Neural cell (in vitro differentiated cells): ENCODE measurements at regions not wholly inside any gene's neighbourhood (a gene's known extent, or its start where the extent isn't known, plus 50 kb on each side); places are given as distances from the start of the nearest gene placed in this dataset.

ENCODE experiments used
- H2AFZ ChIP-seq: fragments of 200-600, 300-800 bp; sonication (generic), shearing (Covaris generic); 2 replicates; pipeline ENCODE4 v1.6.0; 2014; ENCODE audit warnings: low read depth, mild to moderate bottlenecking, antibody characterized with exemption, low read length, moderate library complexity
- H3F3A ChIP-seq: fragments of 200-600 bp; shearing (Covaris generic); 2 replicates; pipeline ENCODE4 v1.6.1; 2016; ENCODE audit warnings: mild to moderate bottlenecking, moderate library complexity, mixed read lengths, antibody characterized with exemption, low read length; ENCODE audit not compliant: insufficient read depth, poor library complexity, severe bottlenecking
- H3K27ac ChIP-seq: fragments of 200-600, 300-800 bp; sonication (generic), shearing (Covaris generic); 2 replicates; pipeline ENCODE4 v1.5.1; 2014; ENCODE audit warnings: mild to moderate bottlenecking, low read length, moderate library complexity
- H3K27me3 ChIP-seq: fragments of 300-800, 200-600 bp; sonication (generic), shearing (Covaris generic); 2 replicates; pipeline ENCODE4 v1.6.0; 2014; ENCODE audit warnings: mild to moderate bottlenecking, low read depth, low read length, moderate library complexity; ENCODE audit not compliant: insufficient read depth
- H3K36me3 ChIP-seq: fragments of 300-800, 200-600 bp; sonication (generic), shearing (Covaris generic); 2 replicates; pipeline ENCODE4 v1.5.1; 2014; ENCODE audit warnings: mild to moderate bottlenecking, antibody characterized with exemption, low read length, moderate library complexity; ENCODE audit not compliant: insufficient read depth
- H3K4me2 ChIP-seq: fragments of 300-800, 200-600 bp; sonication (generic), shearing (Covaris generic); 2 replicates; pipeline ENCODE4 v1.6.0; 2014; ENCODE audit warnings: mild to moderate bottlenecking, low read length
- H3K4me3 ChIP-seq: fragments of 300-800, 200-600 bp; sonication (generic), shearing (Covaris generic); 2 replicates; pipeline ENCODE4 v1.5.1; 2014; ENCODE audit warnings: mild to moderate bottlenecking, low read length, moderate library complexity
- H3K79me2 ChIP-seq: fragments of 200-600 bp; shearing (Covaris generic); replicated peaks from 2 replicates; pipeline ENCODE4 v1.6.0; 2014; ENCODE audit warnings: mild to moderate bottlenecking, low read length, moderate library complexity; ENCODE audit not compliant: insufficient read depth
- H3K9ac ChIP-seq: fragments of 300-800, 200-600 bp; sonication (generic), shearing (Covaris generic); 2 replicates; pipeline ENCODE4 v1.6.1; 2016; ENCODE audit warnings: mild to moderate bottlenecking, low read length, mixed read lengths
- H3K9me2 ChIP-seq: fragments of 200-600 bp; shearing (Covaris generic); 2 replicates; pipeline ENCODE4 v1.6.1; 2016; ENCODE audit warnings: mild to moderate bottlenecking, low read length, mixed read lengths; ENCODE audit not compliant: insufficient read depth
- H3K9me3 ChIP-seq: fragments of 200-600, 300-800 bp; sonication (generic), shearing (Covaris generic); 2 replicates; pipeline ENCODE4 v1.6.1; 2016; ENCODE audit warnings: mild to moderate bottlenecking, mixed run types, low read length, moderate library complexity, mixed read lengths
- H4K20me1 ChIP-seq: fragments of 200-600 bp; shearing (Covaris generic); 2 replicates; pipeline ENCODE4 v1.6.1; 2016; ENCODE audit warnings: mild to moderate bottlenecking, mixed run types; ENCODE audit not compliant: insufficient read depth
- CTCF ChIP-seq: fragments of 450-650 bp; IDR thresholded peaks from 2 replicates; pipeline ENCODE4 v1.5.1; 2014; ENCODE audit warnings: antibody characterized with exemption, mild to moderate bottlenecking, moderate library complexity; ENCODE audit not compliant: poor library complexity, severe bottlenecking
- EP300 ChIP-seq: fragments of 450-650 bp; conservative IDR thresholded peaks from 2 replicates; pipeline ENCODE4 v1.6.1; 2014; ENCODE audit warnings: antibody characterized with exemption, mild to moderate bottlenecking, moderate library complexity; ENCODE audit not compliant: poor library complexity, severe bottlenecking
- EZH2 ChIP-seq: fragments of 200-600, 300-800 bp; shearing (Covaris generic), sonication (generic); IDR thresholded peaks from 2 replicates; pipeline ENCODE4 v1.6.1; 2014; ENCODE audit warnings: antibody characterized with exemption, low read length, borderline replicate concordance, mild to moderate bottlenecking; ENCODE audit not compliant: insufficient read depth, poor library complexity, severe bottlenecking
- MXI1 ChIP-seq: fragments of 450-650 bp; conservative IDR thresholded peaks from 2 replicates; pipeline ENCODE4 v1.6.1; 2014; ENCODE audit warnings: antibody characterized with exemption, mild to moderate bottlenecking; ENCODE audit not compliant: poor library complexity, severe bottlenecking
- POLR2AphosphoS5 ChIP-seq: IDR thresholded peaks from 2 replicates; pipeline ENCODE4 v1.6.1; 2012
- RAD21 ChIP-seq: fragments of 450-650 bp; conservative IDR thresholded peaks from 2 replicates; pipeline ENCODE4 v1.6.1; 2014; ENCODE audit warnings: antibody characterized with exemption, mild to moderate bottlenecking, moderate library complexity
- REST ChIP-seq: IDR thresholded peaks from 2 replicates; pipeline ENCODE4 v1.6.1; 2012; ENCODE audit warnings: borderline replicate concordance
- SMC3 ChIP-seq: fragments of 450-650 bp; conservative IDR thresholded peaks from 2 replicates; pipeline ENCODE4 v1.6.1; 2014; ENCODE audit warnings: antibody characterized with exemption, mild to moderate bottlenecking, moderate library complexity; ENCODE audit not compliant: poor library complexity
- TAF1 ChIP-seq: IDR thresholded peaks from 2 replicates; pipeline ENCODE4 v1.6.1; 2012; ENCODE audit warnings: low read depth

GRCh38 chr4:187333151-187333550 is 609.5 kb upstream of the FAT1 start:
- Histone ChIP-seq H3K4me2 (no peak overlapping the region), H3K27ac (no peak overlapping the region), H3K9me3 (no peaks in the 10 kb centered on the region), H3K4me3 (no peak overlapping the region), H3K27me3 (no peaks in the 10 kb centered on the region), H3K9ac (no peak overlapping the region), H3K79me2 (no peaks in the 10 kb centered on the region), H3K36me3 (no peaks in the 10 kb centered on the region), H3F3A (no peaks in the 10 kb centered on the region), H2AFZ (no peak overlapping the region), H4K20me1 (no peaks in the 10 kb centered on the region), H3K9me2 (no peaks in the 10 kb centered on the region)
- TF ChIP-seq POLR2AphosphoS5: no peak
- TF ChIP-seq MXI1: no peak
- no peak for TF ChIP-seq EP300
- no peak for TF ChIP-seq CTCF

- TF ChIP-seq TAF1: no peak
- no peak for TF ChIP-seq MXI1
- TF ChIP-seq REST: no peak
- no peak for TF ChIP-seq POLR2AphosphoS5
- no peak overlapping the region for H3K9ac ChIP-seq
- no peaks in the 10 kb centered on the region for H4K20me1 ChIP-seq
- H3K4me3 ChIP-seq: no peak overlapping the region
- H3K4me2 ChIP-seq: no peak overlapping the region
- H3K27ac ChIP-seq: no peak overlapping the region
- H2AFZ ChIP-seq: no peak overlapping the region
- no peaks in the 10 kb centered on the region for H3K79me2 ChIP-seq
- H3F3A ChIP-seq: no peaks in the 10 kb centered on the region
- H3K9me2 ChIP-seq: no peaks in the 10 kb centered on the region
- no peaks in the 10 kb centered on the region for H3K36me3 ChIP-seq
- no peaks in the 10 kb centered on the region for H3K9me3 ChIP-seq
- no peaks in the 10 kb centered on the region for H3K27me3 ChIP-seq
These were observed 611.7 kb upstream of the FAT1 start for GRCh38 chr4:187335339-187335738.

GRCh38 chr4:187354740-187355139 is 631.1 kb upstream of the FAT1 start:
- no peak overlapping the region for H3K4me2 ChIP-seq

More at GRCh38 chr4:187354740-187355139, 631.1 kb upstream of the FAT1 start:
- no peaks in the 10 kb centered on the region for H3K9me3 ChIP-seq
- no peaks in the 10 kb centered on the region for H4K20me1 ChIP-seq
- H3F3A ChIP-seq: no peaks in the 10 kb centered on the region
- TF ChIP-seq SMC3: no peak
- no peak for TF ChIP-seq EP300
- TF ChIP-seq TAF1: no peak
- TF ChIP-seq CTCF: no peak
- no peak for TF ChIP-seq POLR2AphosphoS5
- TF ChIP-seq EZH2: no peak
- no peak for TF ChIP-seq REST
- no peak for TF ChIP-seq RAD21
- TF ChIP-seq MXI1: no peak
- no peaks in the 10 kb centered on the region for H3K27me3 ChIP-seq
- no peaks in the 10 kb centered on the region for H3K79me2 ChIP-seq
- H3K36me3 ChIP-seq: no peaks in the 10 kb centered on the region
- H3K9ac ChIP-seq: no peak overlapping the region
- H3K9me2 ChIP-seq: no peaks in the 10 kb centered on the region
- no peak overlapping the region for H3K4me3 ChIP-seq
- no peak overlapping the region for H3K27ac ChIP-seq
- no peak overlapping the region for H2AFZ ChIP-seq
